IMR-90 (cell line): ENCODE measurements at regions not wholly inside any gene's neighbourhood (a gene's known extent, or its start where the extent isn't known, plus 50 kb on each side); places are given as distances from the start of the nearest gene placed in this dataset.

ENCODE experiments used
- ATAC-seq: fragments of 200-7000 bp; cut with Tn5 transposase; 2 replicates; pipeline ENCODE4 v1.9.1; 2020; ENCODE audit warnings: low read depth, mild to moderate bottlenecking, moderate library complexity
- BruUV-seq: library from RNA; stranded (reverse); fragments of 400-500 nt; replicated peaks from 2 replicates; lab custom pipeline; 2021; lab: Mats Ljungman, UMichigan
- CTCF ChIA-PET: fragments of 300-600 bp; formaldehyde crosslinking; extraction: SDS; loops from one replicate; lab custom pipeline; 2021; ENCODE audit warnings: antibody characterized with exemption; lab: Yijun Ruan, JAX
- POLR2A ChIA-PET: fragments of 300-600 bp; sonication (Branson Sonifier 250); formaldehyde crosslinking; loops from one replicate; lab custom pipeline; 2022; ENCODE audit warnings: antibody characterized with exemption; ENCODE audit not compliant: unreplicated experiment; lab: Charles Lee
- DNase-seq: peaks from one replicate; pipeline ENCODE4 v3.0.0; 2013
- H2AFZ ChIP-seq: replicated peaks from 2 replicates; pipeline ENCODE3; 2013; ENCODE audit warnings: low read length, mild to moderate bottlenecking; ENCODE audit not compliant: poor library complexity
- H2AK5ac ChIP-seq: 2 replicates; pipeline ENCODE4 v1.6.1; 2013; ENCODE audit warnings: low read depth, low read length, inconsistent platforms
- H2AK9ac ChIP-seq: replicated peaks from 2 replicates; pipeline ENCODE3; 2013; ENCODE audit warnings: mild to moderate bottlenecking, low read depth, low read length, moderate library complexity; ENCODE audit not compliant: poor library complexity
- H2BK120ac ChIP-seq: 2 replicates; pipeline ENCODE4 v1.6.1; 2013; ENCODE audit warnings: low read depth, low read length, inconsistent platforms
- H2BK15ac ChIP-seq: 3 replicates; pipeline ENCODE4 v1.6.1; 2013; ENCODE audit warnings: low read depth, low read length, inconsistent platforms
- H2BK20ac ChIP-seq: 2 replicates; pipeline ENCODE4 v1.6.1; 2013; ENCODE audit warnings: low read depth, mild to moderate bottlenecking, inconsistent platforms, low read length, moderate library complexity
- H2BK5ac ChIP-seq: 2 replicates; pipeline ENCODE4 v1.6.1; 2013; ENCODE audit warnings: mild to moderate bottlenecking, low read depth, low read length, inconsistent platforms; ENCODE audit not compliant: poor library complexity, severe bottlenecking
- H3K14ac ChIP-seq: replicated peaks from 2 replicates; pipeline ENCODE4 v1.6.1; 2013; ENCODE audit warnings: low read depth, low read length, inconsistent platforms
- H3K18ac ChIP-seq: 2 replicates; pipeline ENCODE4 v1.6.1; 2013; ENCODE audit warnings: low read depth, low read length, control low read depth
- H3K23ac ChIP-seq: 2 replicates; pipeline ENCODE4 v1.6.1; 2013; ENCODE audit warnings: low read depth, low read length, inconsistent platforms
- H3K27ac ChIP-seq: 2 replicates; pipeline ENCODE4 v1.5.1; 2013; ENCODE audit warnings: mild to moderate bottlenecking, control low read depth, low read length; ENCODE audit not compliant: insufficient read depth
- H3K27me3 ChIP-seq: 2 replicates; pipeline ENCODE4 v1.6.1; 2013; ENCODE audit warnings: low read length; ENCODE audit not compliant: control insufficient read depth, insufficient read depth
- H3K36me3 ChIP-seq: 2 replicates; pipeline ENCODE4 v1.6.1; 2013; ENCODE audit warnings: low read length, mixed read lengths; ENCODE audit not compliant: control insufficient read depth, insufficient read depth
- H3K4ac ChIP-seq: 2 replicates; pipeline ENCODE4 v1.6.1; 2013; ENCODE audit warnings: low read depth, low read length, inconsistent platforms
- H3K4me1 ChIP-seq: 2 replicates; pipeline ENCODE4 v1.6.1; 2013; ENCODE audit warnings: low read length, mixed read lengths; ENCODE audit not compliant: control insufficient read depth, insufficient read depth
- H3K4me2 ChIP-seq: 2 replicates; pipeline ENCODE4 v1.6.1; 2013; ENCODE audit warnings: low read depth, mild to moderate bottlenecking, control low read depth, low read length, moderate library complexity
- H3K4me3 ChIP-seq: 2 replicates; pipeline ENCODE4 v1.5.1; 2013; ENCODE audit warnings: low read depth, mild to moderate bottlenecking, control low read depth, low read length, moderate library complexity; ENCODE audit not compliant: insufficient read depth
- H3K56ac ChIP-seq: 2 replicates; pipeline ENCODE4 v1.6.1; 2013; ENCODE audit warnings: low read length, inconsistent platforms; ENCODE audit not compliant: insufficient read depth; ENCODE audit errors: extremely low read depth
- H3K79me1 ChIP-seq, 2 experiments: 2 replicates each; pipeline ENCODE4 v1.6.1; 2013; ENCODE audit warnings: low read length in 2 of 2, inconsistent platforms in 1 of 2, low read depth in 1 of 2
- H3K9ac ChIP-seq: 2 replicates; pipeline ENCODE4 v1.6.1; 2013; ENCODE audit warnings: low read depth, low read length, control low read depth
- H3K9me1 ChIP-seq: 2 replicates; pipeline ENCODE4 v1.6.1; 2013; ENCODE audit warnings: low read length, inconsistent platforms; ENCODE audit not compliant: insufficient read depth
- H3K9me3 ChIP-seq: 2 replicates; pipeline ENCODE4 v1.6.1; 2013; ENCODE audit warnings: low read length; ENCODE audit not compliant: control insufficient read depth, insufficient read depth
- H4K20me1 ChIP-seq: 2 replicates; pipeline ENCODE4 v1.6.1; 2013; ENCODE audit warnings: low read length, inconsistent platforms; ENCODE audit not compliant: insufficient read depth
- H4K5ac ChIP-seq: 2 replicates; pipeline ENCODE4 v1.6.1; 2013; ENCODE audit warnings: mild to moderate bottlenecking, low read depth, low read length, control low read depth
- H4K8ac ChIP-seq, 2 experiments: 2 replicates each; pipeline ENCODE4 v1.6.1; 2013; ENCODE audit warnings: low read depth in 2 of 2, low read length in 2 of 2, control low read depth in 1 of 2, inconsistent platforms in 1 of 2
- H4K91ac ChIP-seq: 2 replicates; pipeline ENCODE4 v1.6.1; 2013; ENCODE audit warnings: low read depth, low read length, inconsistent platforms; ENCODE audit not compliant: insufficient read depth
- CHD1 ChIP-seq: IDR thresholded peaks from 2 replicates; pipeline ENCODE4 v1.6.1; 2012; ENCODE audit warnings: low read depth, low read length, improper control_type of control experiment
- MAFK ChIP-seq: IDR thresholded peaks from 2 replicates; pipeline ENCODE4 v1.6.1; 2012; ENCODE audit warnings: low read depth, low read length, improper control_type of control experiment
- MAZ ChIP-seq: IDR thresholded peaks from 2 replicates; pipeline ENCODE4 v1.6.1; 2012; ENCODE audit warnings: low read depth, mild to moderate bottlenecking, low read length, improper control_type of control experiment, moderate library complexity, borderline replicate concordance
- WGBS, 2 experiments: methylation state at CpG; one replicate each; pipeline versions ENCODE4 v1.1.5 to v1.1.7; 2013; ENCODE audit warnings: missing lambda C conversion rate in 2 of 2; ENCODE audit not compliant: insufficient read length in 1 of 2; ENCODE audit errors: extremely low coverage in 2 of 2; 5-methylcytosine and 5-hydroxymethylcytosine counted together
- dilution Hi-C: fragments of 300-500 bp; cut with HindIII; formaldehyde crosslinking; loops from one replicate; pipeline ENCODE4 v1.14.3; 2018; ENCODE audit warnings: low sequenced_read_pairs; ENCODE audit not compliant: unreplicated experiment
- in situ Hi-C: fragments of 300-500 bp; cut with MboI; formaldehyde crosslinking; loops from 3 replicates; pipeline ENCODE4 v1.14.3; 2019; ENCODE audit warnings: low sequenced_read_pairs, inconsistent platforms, mixed read lengths
- intact Hi-C: fragments of 100-400 bp; cut with micrococcal nuclease; formaldehyde crosslinking; loops from 2 replicates; pipeline ENCODE4 v1.10.0; 2022
- TF ChIP-seq, protein P1 (sequence below): fragments of 150-350 bp; IDR thresholded peaks from 2 replicates; pipeline ENCODE4 v1.6.1; 2016; ENCODE audit warnings: low read depth, mild to moderate bottlenecking, low read length, moderate library complexity, borderline replicate concordance

DNA sequence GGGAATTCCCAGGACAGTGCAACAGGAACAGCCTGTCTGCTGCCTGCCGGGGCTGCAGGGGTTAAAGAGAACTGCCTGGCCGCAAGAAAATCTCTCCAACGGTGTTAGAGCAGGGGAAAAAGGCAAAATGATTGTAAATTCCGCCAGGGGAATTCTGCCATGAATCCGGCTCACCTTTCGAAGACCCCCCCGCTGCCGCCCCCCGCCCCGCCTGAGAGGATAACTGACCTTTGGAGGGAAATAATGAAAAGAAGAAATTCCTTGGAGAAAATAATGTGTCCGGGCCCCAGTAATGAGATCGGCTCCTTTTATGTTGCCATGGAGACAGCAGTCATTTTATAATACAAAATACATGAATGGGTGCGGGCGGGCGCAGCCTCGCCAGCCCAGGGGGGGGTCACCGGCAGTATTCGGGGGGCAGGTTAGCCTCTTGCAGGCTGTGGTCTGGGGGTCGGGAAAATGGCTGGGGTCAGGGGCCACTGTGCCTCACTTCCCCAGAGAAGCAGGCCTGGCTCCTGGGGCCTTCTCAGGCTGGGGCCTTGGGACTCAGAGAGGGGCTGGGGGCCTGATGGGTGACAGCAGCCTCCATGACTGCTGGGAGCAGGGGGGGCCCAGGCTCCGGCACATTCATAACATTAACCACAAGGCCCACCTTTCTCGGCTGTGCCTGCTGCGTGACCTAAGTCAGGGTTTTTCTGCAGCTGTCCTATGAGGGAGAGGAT is 228.1 kb downstream of the MN1 start:
- Histone ChIP-seq H2AK9ac (no peak overlapping the region), H2BK20ac (no peak overlapping the region), H3K9ac (no peak overlapping the region), H4K91ac (no peak overlapping the region), H4K8ac (no peak overlapping the region), H4K5ac (no peak overlapping the region), H3K9me1 (peaks cover 3% of the 10 kb centered on the region; the same call in 1 of the 2 replicates), H3K23ac (no peak overlapping the region), H3K4me3 (no peak overlapping the region), H3K56ac (no peak overlapping the region), H3K4me1 (no peaks in the 10 kb centered on the region; the same call in 1 of the 2 replicates), H3K36me3 (no peaks in the 10 kb centered on the region), H2AFZ (no peak overlapping the region), H3K9me3 (peaks cover 10% of the 10 kb centered on the region), H2AK5ac (no peak overlapping the region), H2BK15ac (no peak overlapping the region), H3K79me1 (no peaks in the 10 kb centered on the region), H3K27ac (no peak overlapping the region), H4K20me1 (no peaks in the 10 kb centered on the region), H2BK120ac (no peak overlapping the region), H3K27me3 (peaks cover 64% of the 10 kb centered on the region), H3K4ac (no peak overlapping the region), H2BK5ac (no peak overlapping the region), H3K18ac (no peak overlapping the region), H3K4me2 (no peak overlapping the region), H3K14ac (no peak overlapping the region)
- ChIA-PET CTCF (no interaction called here), POLR2A (no interaction called here)
- dilution Hi-C loops (no loop called here), intact Hi-C loops (no loop called here), in situ Hi-C loops (no loop called here)
- no TSS peak for BruUV-seq
- ATAC-seq (no peak), DNase-seq (no peak)
- TF ChIP-seq CHD1 = no peak
- TF ChIP-seq MAZ = no peak
- TF ChIP-seq MAFK = no peak
- TF ChIP-seq, protein P1, sequence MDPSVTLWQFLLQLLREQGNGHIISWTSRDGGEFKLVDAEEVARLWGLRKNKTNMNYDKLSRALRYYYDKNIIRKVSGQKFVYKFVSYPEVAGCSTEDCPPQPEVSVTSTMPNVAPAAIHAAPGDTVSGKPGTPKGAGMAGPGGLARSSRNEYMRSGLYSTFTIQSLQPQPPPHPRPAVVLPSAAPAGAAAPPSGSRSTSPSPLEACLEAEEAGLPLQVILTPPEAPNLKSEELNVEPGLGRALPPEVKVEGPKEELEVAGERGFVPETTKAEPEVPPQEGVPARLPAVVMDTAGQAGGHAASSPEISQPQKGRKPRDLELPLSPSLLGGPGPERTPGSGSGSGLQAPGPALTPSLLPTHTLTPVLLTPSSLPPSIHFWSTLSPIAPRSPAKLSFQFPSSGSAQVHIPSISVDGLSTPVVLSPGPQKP = no peak
- no CpG with 5 or more reads among the region's 22 CpGs for WGBS, 2 experiments
